Panc1 (cell line): ENCODE measurements at regions not wholly inside any gene's neighbourhood (a gene's known extent, or its start where the extent isn't known, plus 50 kb on each side); places are given as distances from the start of the nearest gene placed in this dataset.

ENCODE experiments used
- ATAC-seq: fragments of 200-7000 bp; cut with Tn5 transposase; 2 replicates; pipeline ENCODE4 v1.9.1; 2020; ENCODE audit warnings: mild to moderate bottlenecking, moderate library complexity
- BruUV-seq: library from RNA; stranded (reverse); fragments of 400-500 nt; replicated peaks from 2 replicates; lab custom pipeline; 2021; lab: Mats Ljungman, UMichigan
- CTCF ChIA-PET: fragments of 300-600 bp; sonication (Branson Sonifier 250); formaldehyde crosslinking; loops from one replicate; lab custom pipeline; 2022; ENCODE audit warnings: antibody characterized with exemption; lab: Charles Lee
- POLR2A ChIA-PET: fragments of 300-600 bp; sonication (Branson Sonifier 250); formaldehyde crosslinking; loops from one replicate; lab custom pipeline; 2022; ENCODE audit warnings: antibody characterized with exemption; lab: Charles Lee
- DNase-seq: peaks from one replicate; pipeline ENCODE4 v3.0.0-alpha.2; 2010; ENCODE audit warnings: low read depth, low spot score
- H3K27ac ChIP-seq: 2 replicates; pipeline ENCODE4 v1.5.1; 2011; ENCODE audit warnings: mild to moderate bottlenecking, low read length, inconsistent platforms
- H3K27me3 ChIP-seq: fragments of 200-500 bp; sonication (Bioruptor generic); 2 replicates; pipeline ENCODE4 v1.6.0; 2014; ENCODE audit warnings: low read length, inconsistent platforms; ENCODE audit not compliant: control insufficient read depth, insufficient read depth
- H3K36me3 ChIP-seq: fragments of 200-500 bp; sonication (Bioruptor generic); 2 replicates; pipeline ENCODE4 v1.5.1; 2014; ENCODE audit warnings: inconsistent platforms, mild to moderate bottlenecking, low read length, moderate library complexity; ENCODE audit not compliant: control insufficient read depth, insufficient read depth
- H3K4me1 ChIP-seq: 2 replicates; pipeline ENCODE4 v1.5.1; 2011; ENCODE audit warnings: inconsistent platforms, mild to moderate bottlenecking, low read length, moderate library complexity; ENCODE audit not compliant: control insufficient read depth, insufficient read depth
- H3K4me3 ChIP-seq, 2 experiments: 2 replicates each; pipeline ENCODE4 v1.5.1; 2011 to 2012; ENCODE audit warnings: low read depth in 2 of 2, low read length in 2 of 2, mild to moderate bottlenecking in 2 of 2, inconsistent platforms in 1 of 2, moderate library complexity in 1 of 2
- H3K9me3 ChIP-seq: fragments of 200-500 bp; sonication (Bioruptor generic); 2 replicates; pipeline ENCODE4 v1.5.1; 2014; ENCODE audit warnings: low read depth, mild to moderate bottlenecking, inconsistent platforms, low read length, moderate library complexity; ENCODE audit not compliant: control insufficient read depth, insufficient read depth
- POLR2AphosphoS5 ChIP-seq: IDR thresholded peaks from 2 replicates; pipeline ENCODE4 v1.6.1; 2012; ENCODE audit warnings: mild to moderate bottlenecking, low read depth, low read length, moderate library complexity
- SIN3A ChIP-seq: IDR thresholded peaks from 2 replicates; pipeline ENCODE4 v1.6.1; 2012; ENCODE audit warnings: low read depth, mild to moderate bottlenecking, low read length, moderate library complexity, borderline replicate concordance; ENCODE audit not compliant: insufficient read depth
- TCF7L2 ChIP-seq: IDR thresholded peaks from 2 replicates; pipeline ENCODE4 v1.6.1; 2011; ENCODE audit warnings: mild to moderate bottlenecking, low read depth, low read length, inconsistent platforms
- in situ Hi-C: cut with HindIII; loops from 2 replicates; pipeline ENCODE4 v1.10.0; 2016; ENCODE audit warnings: low sequenced_read_pairs, low pct_unique_long_range_greater_than_20kb
- intact Hi-C: fragments of 100-400 bp; cut with micrococcal nuclease; formaldehyde crosslinking; loops from one replicate; pipeline ENCODE4 v1.10.0; 2022; ENCODE audit not compliant: unreplicated experiment
- TF ChIP-seq, protein P1 (sequence below), 2 experiments: IDR thresholded peaks; 2 replicates each; pipeline ENCODE4 v1.6.1; 2011 to 2012; ENCODE audit warnings: low read depth in 2 of 2, control low read depth in 1 of 2, low read length in 1 of 2, mild to moderate bottlenecking in 1 of 2, moderate library complexity in 1 of 2; ENCODE audit not compliant: insufficient read depth in 1 of 2
- TF ChIP-seq, protein P2 (sequence below): fragments of 450-650 bp; IDR thresholded peaks from 2 replicates; pipeline ENCODE4 v1.5.1; 2017; ENCODE audit warnings: mild to moderate bottlenecking

DNA sequence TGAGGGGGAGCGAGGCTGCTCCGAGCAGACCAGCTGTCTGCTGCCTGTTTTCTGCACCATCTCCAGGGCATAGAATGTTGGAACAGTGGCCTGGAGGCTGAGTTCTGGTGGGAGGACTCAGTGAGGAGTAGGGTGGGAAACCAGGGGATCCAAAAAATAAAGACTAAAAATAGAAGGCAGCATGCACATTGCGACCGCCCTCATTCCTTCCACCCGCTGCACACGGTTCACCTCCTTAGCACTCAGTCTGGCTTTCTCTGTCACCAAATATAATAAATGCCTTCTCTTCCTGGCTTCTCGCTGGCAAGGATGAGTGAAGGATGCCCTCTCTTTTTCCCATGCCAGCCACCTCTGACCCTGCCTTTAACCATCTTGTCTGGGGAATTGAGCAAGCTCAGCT, 146.2 kb downstream of the AACS start:
- no TSS peak for BruUV-seq
- Histone ChIP-seq H3K4me3 (no peak overlapping the region), H3K27ac (no peak overlapping the region), H3K9me3 (no peaks in the 10 kb centered on the region), H3K36me3 (no peaks in the 10 kb centered on the region), H3K27me3 (peaks cover 2% of the 10 kb centered on the region; the same call in 1 of the 2 replicates), H3K4me1 (no peaks in the 10 kb centered on the region)
- in situ Hi-C loops, result no loop called here
- ChIA-PET CTCF (no interaction called here), POLR2A (no interaction called here)
- TF ChIP-seq, protein P1, sequence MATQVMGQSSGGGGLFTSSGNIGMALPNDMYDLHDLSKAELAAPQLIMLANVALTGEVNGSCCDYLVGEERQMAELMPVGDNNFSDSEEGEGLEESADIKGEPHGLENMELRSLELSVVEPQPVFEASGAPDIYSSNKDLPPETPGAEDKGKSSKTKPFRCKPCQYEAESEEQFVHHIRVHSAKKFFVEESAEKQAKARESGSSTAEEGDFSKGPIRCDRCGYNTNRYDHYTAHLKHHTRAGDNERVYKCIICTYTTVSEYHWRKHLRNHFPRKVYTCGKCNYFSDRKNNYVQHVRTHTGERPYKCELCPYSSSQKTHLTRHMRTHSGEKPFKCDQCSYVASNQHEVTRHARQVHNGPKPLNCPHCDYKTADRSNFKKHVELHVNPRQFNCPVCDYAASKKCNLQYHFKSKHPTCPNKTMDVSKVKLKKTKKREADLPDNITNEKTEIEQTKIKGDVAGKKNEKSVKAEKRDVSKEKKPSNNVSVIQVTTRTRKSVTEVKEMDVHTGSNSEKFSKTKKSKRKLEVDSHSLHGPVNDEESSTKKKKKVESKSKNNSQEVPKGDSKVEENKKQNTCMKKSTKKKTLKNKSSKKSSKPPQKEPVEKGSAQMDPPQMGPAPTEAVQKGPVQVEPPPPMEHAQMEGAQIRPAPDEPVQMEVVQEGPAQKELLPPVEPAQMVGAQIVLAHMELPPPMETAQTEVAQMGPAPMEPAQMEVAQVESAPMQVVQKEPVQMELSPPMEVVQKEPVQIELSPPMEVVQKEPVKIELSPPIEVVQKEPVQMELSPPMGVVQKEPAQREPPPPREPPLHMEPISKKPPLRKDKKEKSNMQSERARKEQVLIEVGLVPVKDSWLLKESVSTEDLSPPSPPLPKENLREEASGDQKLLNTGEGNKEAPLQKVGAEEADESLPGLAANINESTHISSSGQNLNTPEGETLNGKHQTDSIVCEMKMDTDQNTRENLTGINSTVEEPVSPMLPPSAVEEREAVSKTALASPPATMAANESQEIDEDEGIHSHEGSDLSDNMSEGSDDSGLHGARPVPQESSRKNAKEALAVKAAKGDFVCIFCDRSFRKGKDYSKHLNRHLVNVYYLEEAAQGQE (IDR thresholded peaks at IDR 0.05; ENCODE audit: insufficient read depth in 1 of 2, low read depth in 2 of 2, low read length in 1 of 2), result no peak
- TF ChIP-seq SIN3A (no peak), TCF7L2 (no peak), POLR2AphosphoS5 (no peak)
- TF ChIP-seq, protein P2, sequence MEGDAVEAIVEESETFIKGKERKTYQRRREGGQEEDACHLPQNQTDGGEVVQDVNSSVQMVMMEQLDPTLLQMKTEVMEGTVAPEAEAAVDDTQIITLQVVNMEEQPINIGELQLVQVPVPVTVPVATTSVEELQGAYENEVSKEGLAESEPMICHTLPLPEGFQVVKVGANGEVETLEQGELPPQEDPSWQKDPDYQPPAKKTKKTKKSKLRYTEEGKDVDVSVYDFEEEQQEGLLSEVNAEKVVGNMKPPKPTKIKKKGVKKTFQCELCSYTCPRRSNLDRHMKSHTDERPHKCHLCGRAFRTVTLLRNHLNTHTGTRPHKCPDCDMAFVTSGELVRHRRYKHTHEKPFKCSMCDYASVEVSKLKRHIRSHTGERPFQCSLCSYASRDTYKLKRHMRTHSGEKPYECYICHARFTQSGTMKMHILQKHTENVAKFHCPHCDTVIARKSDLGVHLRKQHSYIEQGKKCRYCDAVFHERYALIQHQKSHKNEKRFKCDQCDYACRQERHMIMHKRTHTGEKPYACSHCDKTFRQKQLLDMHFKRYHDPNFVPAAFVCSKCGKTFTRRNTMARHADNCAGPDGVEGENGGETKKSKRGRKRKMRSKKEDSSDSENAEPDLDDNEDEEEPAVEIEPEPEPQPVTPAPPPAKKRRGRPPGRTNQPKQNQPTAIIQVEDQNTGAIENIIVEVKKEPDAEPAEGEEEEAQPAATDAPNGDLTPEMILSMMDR, result no peak
- DNase-seq, result no peak
- intact Hi-C loops, result no loop called here
- no peak for ATAC-seq

DNA sequence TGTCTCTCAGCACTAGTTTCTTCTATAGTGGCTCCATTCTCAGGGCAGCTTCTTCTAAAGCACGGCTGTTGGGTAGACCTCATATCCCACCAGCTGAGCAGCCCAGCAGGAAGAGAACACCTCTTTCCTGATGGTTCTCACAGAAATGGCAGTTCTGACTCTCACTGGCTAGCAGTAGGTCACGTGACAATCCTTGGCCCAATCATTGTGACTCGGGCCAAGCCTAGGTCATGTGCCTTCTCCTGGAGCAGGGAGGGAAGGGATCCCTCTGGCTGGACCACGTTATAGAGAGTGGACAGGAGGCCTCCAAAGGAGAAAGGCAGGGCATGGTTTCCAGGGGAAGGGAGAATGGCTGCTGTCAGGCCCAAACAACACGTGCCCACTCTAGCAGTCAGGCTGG, 149.1 kb downstream of the AACS start:
- intact Hi-C loops (no loop called here), in situ Hi-C loops (no loop called here)
- peaks cover 9% of the 10 kb centered on the region for H3K27me3 ChIP-seq
- no TSS peak for BruUV-seq
- H3K27ac ChIP-seq, result no peak overlapping the region
- CTCF ChIA-PET, result no interaction called here
- no peak for TF ChIP-seq SIN3A
- TF ChIP-seq, protein P2, result no peak
- no peak for TF ChIP-seq POLR2AphosphoS5
- no peak for TF ChIP-seq TCF7L2
- TF ChIP-seq, protein P1 (IDR thresholded peaks at IDR 0.05; ENCODE audit: insufficient read depth in 1 of 2, low read depth in 2 of 2, low read length in 1 of 2), result no peak
- POLR2A ChIA-PET, result no interaction called here
- H3K36me3 ChIP-seq, result no peaks in the 10 kb centered on the region
- H3K4me3 ChIP-seq, result no peak overlapping the region
- H3K4me1 ChIP-seq, result no peaks in the 10 kb centered on the region
- ATAC-seq (no peak), DNase-seq (no peak)
- H3K9me3 ChIP-seq, result no peaks in the 10 kb centered on the region
